CD4-positive, alpha-beta T cell treated with Interleukin-12 subunit alpha and Interleukin-12 subunit beta, for 1 hour (primary cell): ENCODE measurements at regions not wholly inside any gene's neighbourhood (a gene's known extent, or its start where the extent isn't known, plus 50 kb on each side); places are given as distances from the start of the nearest gene placed in this dataset.

Source experiments
- DNase-seq: peaks from one replicate; pipeline ENCODE4 v3.0.0-alpha.2; 2020

GRCh38 chr10:91690996-91691676 lies 58.3 kb upstream of the PPP1R3C start:
- no peak for DNase-seq

- no peak for DNase-seq
Observed at GRCh38 chr10:91690412-91690811, 57.5 kb upstream of the PPP1R3C start.

GRCh38 chr10:91689731-91690168 lies 56.9 kb upstream of the PPP1R3C start:
- DNase-seq = no peak

GRCh38 chr10:91684841-91685240 lies 52.0 kb upstream of the PPP1R3C start:
- no peak for DNase-seq

- no peak for DNase-seq
Observed at GRCh38 chr10:91683975-91684374, 51.1 kb upstream of the PPP1R3C start.

- no peak for DNase-seq
Observed at GRCh38 chr10:91682912-91683311, 50.0 kb upstream of the PPP1R3C start.
